Suprapubic skin (tissue), 3 donors: ENCODE measurements at regions not wholly inside any gene's neighbourhood (a gene's known extent, or its start where the extent isn't known, plus 50 kb on each side); places are given as distances from the start of the nearest gene placed in this dataset.

Experiments used
- POLR2A ChIP-seq, 2 donors: fragments of 450-650 bp; IDR thresholded peaks; one replicate each; pipeline ENCODE4 v1.6.1; 2017; ENCODE audit warnings: antibody characterized with exemption in 2 of 2, mild to moderate bottlenecking in 2 of 2, moderate library complexity in 2 of 2
- TF ChIP-seq, protein P1 (sequence below), 2 donors: fragments of 200-600 bp in 1 of 2; fragments of 450-650 bp in 1 of 2; sonication (generic) in 1 of 2; IDR thresholded peaks; one replicate each; pipeline ENCODE4 v1.5.1; 2016 to 2019; ENCODE audit warnings: antibody characterized with exemption in 2 of 2, mild to moderate bottlenecking in 1 of 2, moderate library complexity in 1 of 2

DNA sequence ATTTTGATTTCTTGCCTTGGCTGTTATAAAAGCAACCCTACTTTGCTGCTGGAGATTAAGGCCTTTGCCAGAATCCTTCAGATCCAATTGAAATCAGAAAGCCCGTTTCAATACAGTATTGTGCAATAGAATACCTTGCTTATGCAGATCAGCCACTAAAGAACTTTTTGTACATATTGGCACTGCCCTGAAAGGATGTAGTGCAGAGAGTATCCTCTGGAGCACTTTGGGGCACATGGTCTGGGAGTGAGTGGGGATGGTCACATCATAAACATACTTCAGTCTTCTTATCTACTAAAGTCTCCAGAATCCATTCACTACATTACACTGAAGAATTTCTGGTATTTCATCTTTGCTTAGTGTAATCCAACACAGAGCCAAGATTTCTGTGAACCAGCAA, 189.0 kb downstream of the CENPF start:
- TF ChIP-seq, protein P1, sequence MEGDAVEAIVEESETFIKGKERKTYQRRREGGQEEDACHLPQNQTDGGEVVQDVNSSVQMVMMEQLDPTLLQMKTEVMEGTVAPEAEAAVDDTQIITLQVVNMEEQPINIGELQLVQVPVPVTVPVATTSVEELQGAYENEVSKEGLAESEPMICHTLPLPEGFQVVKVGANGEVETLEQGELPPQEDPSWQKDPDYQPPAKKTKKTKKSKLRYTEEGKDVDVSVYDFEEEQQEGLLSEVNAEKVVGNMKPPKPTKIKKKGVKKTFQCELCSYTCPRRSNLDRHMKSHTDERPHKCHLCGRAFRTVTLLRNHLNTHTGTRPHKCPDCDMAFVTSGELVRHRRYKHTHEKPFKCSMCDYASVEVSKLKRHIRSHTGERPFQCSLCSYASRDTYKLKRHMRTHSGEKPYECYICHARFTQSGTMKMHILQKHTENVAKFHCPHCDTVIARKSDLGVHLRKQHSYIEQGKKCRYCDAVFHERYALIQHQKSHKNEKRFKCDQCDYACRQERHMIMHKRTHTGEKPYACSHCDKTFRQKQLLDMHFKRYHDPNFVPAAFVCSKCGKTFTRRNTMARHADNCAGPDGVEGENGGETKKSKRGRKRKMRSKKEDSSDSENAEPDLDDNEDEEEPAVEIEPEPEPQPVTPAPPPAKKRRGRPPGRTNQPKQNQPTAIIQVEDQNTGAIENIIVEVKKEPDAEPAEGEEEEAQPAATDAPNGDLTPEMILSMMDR (IDR thresholded peaks at IDR 0.05), result no peak
- TF ChIP-seq POLR2A (IDR thresholded peaks at IDR 0.05), result no peak
